Hematopoietic multipotent progenitor cell treated with erythropoietin and hydrocortisone succinate and interleukin-3 and kit ligand, for 17 days (in vitro differentiated cells): ENCODE measurements at regions not wholly inside any gene's neighbourhood (a gene's known extent, or its start where the extent isn't known, plus 50 kb on each side); places are given as distances from the start of the nearest gene placed in this dataset.
"Not testable (repeated sequence)": the region's sequence is repeated elsewhere in the genome, so short reads cannot be mapped to it uniquely, and the experiment has no call there.

ENCODE experiments used
- DNase-seq: peaks from one replicate; pipeline ENCODE4 v3.0.0-alpha.2; 2015; ENCODE audit warnings: low spot score

- DNase-seq: no peak
Measured at GRCh38 chr11:88061111-88061510, 114.1 kb downstream of the RAB38 start.

DNA sequence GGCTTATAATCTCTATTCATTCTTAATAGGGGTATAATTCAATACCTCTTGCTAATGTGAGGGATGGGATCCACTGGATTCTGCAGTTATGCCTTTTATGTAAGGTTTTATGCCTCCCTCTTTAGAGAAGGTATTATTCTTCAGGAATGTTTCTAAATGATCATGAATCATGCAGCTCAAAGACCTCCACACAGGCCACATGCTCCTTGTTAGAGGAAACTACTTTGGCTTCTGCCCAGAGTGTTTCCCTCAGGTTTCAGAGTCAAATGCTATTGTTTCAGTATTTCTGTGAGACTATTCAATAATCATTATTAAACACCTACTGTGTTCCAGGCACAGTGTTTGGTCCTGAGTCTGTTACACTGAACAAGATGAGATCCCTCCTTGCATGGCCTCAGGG is 115.9 kb downstream of the RAB38 start:
- no peak for DNase-seq

- no peak for DNase-seq
Measured at GRCh38 chr11:88051396-88051795, 123.8 kb downstream of the RAB38 start.

DNA sequence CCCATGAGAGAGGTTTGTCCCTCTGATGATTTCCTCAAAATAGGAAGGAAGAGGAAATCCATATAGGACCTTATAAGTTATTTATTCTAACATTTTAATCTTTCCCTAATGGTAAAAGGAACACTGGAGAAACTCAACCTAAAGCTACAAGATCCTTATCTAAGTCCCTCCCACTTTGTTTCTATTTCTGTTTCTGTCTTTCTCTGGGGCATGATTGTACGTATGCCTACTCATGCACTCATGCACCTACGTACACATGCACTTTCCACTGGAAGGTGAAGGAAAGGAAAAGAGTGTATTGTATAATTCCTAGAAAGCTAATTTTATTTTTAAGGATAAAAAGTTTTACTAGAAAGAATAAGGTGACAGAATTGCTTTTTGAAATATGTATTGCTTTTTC is 125.0 kb downstream of the RAB38 start:
- no peak for DNase-seq

DNA sequence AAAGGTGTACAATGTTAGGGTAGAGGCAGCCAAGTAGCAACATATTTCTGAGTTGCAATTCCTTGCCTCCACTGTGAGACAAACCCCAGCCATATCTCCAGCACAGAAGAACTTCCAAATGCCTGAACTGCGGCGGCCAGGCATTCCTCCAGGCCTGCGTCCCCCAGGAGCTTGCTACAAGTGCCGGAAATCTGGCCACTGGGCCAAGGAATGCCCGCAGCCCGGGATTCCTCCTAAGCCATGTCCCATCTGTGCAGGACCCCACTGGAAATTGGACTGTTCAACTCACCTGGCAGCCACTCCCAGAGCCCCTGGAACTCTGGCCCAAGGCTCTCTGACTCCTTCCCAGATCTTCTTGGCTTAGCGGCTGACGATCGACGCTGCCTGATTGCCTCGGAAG is 130.0 kb downstream of the RAB38 start:
- DNase-seq: not testable (repeated sequence)

DNA sequence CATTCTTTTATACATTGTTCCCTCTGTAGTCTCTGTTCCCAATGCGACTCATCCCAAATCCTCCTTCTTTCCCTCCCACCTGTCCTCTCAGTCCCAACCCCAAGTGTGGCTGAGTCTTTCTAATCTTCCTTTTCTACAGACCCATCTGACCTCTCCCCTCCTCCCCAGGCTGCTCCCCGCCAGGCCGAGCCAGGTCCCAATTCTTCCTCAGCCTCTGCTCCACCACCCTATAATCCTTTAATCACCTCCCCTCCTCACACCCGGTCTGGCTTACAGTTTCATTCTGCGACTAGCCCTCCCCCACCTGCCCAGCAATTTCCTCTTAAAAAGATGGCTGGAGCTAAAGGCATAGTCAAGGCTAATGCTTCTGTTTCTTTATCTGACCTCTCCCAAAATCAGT is 130.6 kb downstream of the RAB38 start:
- DNase-seq: not testable (repeated sequence)

- DNase-seq: no peak
Measured at GRCh38 chr11:88043149-88043548, 132.1 kb downstream of the RAB38 start.

DNA sequence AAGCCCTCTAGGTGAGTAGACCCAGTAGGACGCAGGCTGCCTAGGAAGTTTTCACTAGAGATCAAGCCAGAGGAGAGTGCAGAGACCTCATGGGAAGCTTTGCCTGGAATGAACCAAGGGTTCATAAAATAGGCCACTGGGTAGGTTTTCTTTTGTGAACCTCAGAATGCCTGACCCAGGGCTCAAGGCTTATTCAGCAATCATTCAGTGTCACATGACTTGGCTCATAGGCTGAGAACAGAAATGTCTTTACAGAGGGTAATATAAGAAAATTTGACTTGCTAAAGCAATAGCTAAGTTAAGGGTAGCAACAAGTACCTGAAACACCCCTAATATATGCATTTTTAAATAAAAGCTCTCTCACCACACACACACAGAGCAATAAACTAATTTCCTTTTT is 132.6 kb downstream of the RAB38 start:
- no peak for DNase-seq

GRCh38 chr11:88042238-88042637 is 133.0 kb downstream of the RAB38 start:
- no peak for DNase-seq

DNA sequence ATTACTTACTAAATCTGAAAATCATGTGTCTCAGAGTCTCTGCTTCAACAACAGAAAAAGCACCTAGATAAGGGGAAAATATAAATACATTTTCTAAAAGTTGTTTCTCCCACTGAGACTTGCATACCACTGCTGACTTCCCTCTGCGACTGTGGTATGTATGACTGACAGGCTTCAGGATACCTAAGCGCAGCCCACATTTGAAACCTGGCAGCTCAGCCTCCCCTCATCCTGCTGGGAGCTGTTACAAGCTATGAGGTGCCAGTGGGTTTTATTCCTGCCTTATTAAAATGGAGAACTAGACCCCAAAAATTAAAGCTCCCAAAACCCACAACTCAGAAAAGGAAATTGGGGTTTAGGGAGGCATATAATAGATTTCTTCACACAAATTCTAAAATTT is 133.6 kb downstream of the RAB38 start:
- no peak for DNase-seq

- DNase-seq: no peak
Measured at GRCh38 chr11:88040148-88040496, 135.1 kb downstream of the RAB38 start.

DNA sequence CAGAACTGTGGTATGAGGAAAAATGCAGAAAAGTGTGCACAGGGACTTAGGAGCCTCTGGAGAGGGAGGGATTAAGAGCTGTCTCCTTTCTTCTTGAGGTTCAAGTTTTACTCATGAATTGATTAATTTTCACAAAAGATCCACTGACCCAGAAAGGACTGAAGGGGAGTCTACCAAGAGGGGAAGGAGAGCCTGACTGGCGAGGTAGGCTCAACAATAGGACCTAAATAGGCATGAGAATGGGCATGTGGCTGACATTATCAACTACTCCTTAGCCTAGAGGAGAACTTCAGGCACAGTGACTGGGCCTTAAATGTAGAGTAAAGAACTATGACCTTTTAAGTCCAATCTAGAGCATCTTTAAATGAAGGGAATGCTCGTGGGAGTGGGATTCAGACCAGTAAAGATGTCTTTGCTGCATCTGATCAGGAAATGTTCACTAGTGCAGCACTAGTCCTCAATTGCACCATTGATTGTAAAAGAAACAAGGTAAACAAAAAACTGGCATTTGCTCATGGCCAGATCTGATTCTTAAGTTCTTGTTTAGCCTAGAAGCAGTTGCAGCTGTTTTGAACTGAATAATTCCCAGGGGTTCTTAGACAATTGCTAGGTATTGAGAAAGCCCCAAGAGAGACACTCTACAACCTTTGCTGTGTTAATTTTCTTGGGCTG is 135.6 kb downstream of the RAB38 start:
- DNase-seq: no peak

DNA sequence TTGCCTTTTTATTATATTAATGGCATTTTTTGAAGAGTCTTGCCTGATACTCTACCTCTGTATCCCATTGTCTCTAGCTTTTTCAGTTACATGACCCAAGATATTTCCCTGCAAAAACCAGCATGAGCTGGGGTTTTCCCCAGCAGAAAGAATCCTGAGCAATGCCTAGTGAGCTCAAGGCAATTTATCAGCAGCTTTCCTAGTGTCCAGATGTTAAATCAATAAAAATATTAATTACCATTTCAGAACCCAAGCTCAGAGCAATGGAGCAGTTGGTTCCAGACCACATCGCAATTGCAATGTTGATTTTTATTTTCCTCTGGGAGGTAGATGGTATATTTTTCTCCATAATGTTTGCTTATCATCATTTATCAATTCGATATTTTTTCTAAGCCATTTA is 137.2 kb downstream of the RAB38 start:
- no peak for DNase-seq

DNA sequence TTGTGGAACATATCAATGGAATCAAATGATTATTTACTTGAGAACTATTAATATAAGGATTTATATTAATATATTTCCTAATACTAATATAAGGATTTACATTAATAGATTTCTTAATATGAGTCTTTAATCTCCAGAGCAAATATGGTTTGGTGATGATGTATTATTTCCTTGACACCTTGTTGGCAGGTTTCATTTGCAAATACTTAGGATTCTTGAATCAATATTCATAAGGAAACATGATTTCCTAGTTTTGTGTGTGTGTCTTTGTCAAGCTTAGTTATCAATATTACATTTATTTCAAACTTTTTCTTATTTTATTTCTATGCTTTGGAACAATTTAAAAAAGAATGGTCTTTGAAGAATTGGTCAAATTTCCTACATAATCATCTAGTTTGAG is 138.5 kb downstream of the RAB38 start:
- no peak for DNase-seq

DNA sequence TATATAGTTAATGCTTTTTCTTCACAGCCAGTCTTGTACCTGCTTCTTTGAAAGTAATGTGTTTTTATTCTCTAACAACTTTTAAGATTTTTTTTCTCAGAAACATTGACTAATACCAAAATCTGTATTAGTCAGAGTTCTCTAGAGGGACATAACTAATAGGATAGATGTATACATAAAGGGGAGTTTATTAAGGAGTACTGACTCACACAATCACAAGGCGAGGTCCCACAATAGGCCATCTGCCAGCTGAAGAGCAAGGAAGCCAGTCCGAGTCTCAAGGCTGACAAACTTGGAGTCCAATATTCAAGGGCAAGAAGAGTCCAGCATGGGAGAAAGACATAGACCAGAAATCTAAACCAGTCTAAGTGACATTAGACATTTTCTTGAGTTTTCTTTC is 140.0 kb downstream of the RAB38 start:
- no peak for DNase-seq

- no peak for DNase-seq
Measured at GRCh38 chr11:88017666-88018065, 157.6 kb downstream of the RAB38 start.

DNA sequence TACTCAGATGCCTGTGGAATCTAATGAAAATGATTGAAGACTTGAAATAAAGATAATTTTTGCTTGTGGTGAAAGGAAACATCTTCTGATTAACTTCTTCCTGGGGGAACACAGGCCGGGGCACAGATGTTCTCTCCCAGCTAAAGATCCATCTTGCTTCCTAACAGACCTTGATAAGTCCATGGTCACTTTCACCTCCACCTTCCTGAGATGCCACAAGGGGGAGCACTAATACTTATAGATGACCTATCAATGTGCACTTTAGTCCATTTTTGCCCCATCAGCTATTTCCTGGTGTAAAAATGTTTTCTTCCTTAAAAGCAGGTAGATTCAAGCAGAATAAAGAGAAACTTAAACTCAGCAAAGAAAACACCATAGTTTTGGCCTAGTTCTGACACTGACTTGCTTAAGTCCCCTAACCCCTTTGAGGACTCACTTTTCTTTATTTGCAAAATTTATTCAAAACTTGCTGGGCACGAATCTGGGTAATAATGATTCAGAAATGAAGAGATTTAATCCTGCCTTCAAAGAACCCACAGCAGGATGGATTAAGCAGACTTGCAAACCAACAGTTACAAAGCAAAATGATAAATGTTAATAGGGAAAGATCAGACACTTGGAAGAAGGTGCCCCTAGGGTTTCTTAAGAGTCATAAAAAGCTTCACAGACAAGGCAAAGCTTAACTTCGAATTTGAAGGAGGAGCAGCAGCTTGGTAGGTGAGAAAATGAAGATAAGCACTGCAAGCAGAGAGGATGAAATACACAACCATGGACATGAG is 158.7 kb downstream of the RAB38 start:
- DNase-seq: peak; percentile 31

GRCh38 chr11:88015170-88015569 is 160.1 kb downstream of the RAB38 start:
- DNase-seq: no peak

- DNase-seq: no peak
Measured at GRCh38 chr11:88013508-88014065, 161.7 kb downstream of the RAB38 start.

GRCh38 chr11:88012456-88012855 is 162.8 kb downstream of the RAB38 start:
- no peak for DNase-seq

GRCh38 chr11:87976009-87976408 is 199.2 kb downstream of the RAB38 start:
- no peak for DNase-seq

- DNase-seq: no peak
Measured at GRCh38 chr11:87974797-87975196, 200.4 kb downstream of the RAB38 start.

DNA sequence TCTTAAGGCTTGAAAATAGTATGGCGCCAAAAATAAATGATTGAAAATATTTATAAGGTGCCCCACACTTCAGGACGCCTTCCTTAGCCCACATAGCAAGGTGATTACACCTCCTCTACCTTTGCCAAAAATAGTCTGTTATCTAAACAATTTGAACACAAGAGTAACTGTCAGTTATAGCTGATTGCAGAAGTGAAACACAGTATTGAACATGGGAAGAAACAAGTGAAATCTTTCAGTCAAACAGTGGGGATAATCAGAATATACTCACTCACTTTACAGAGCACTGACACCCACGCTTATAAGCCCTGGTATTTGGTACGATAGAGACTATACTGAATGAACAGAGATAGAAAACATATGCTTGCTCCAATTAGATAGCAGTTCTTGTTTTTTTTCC is 203.1 kb downstream of the RAB38 start:
- no peak for DNase-seq

GRCh38 chr11:87971354-87971753 is 203.9 kb downstream of the RAB38 start:
- no peak for DNase-seq
